22Rv1 (cell line): ENCODE measurements at regions not wholly inside any gene's neighbourhood (a gene's known extent, or its start where the extent isn't known, plus 50 kb on each side); places are given as distances from the start of the nearest gene placed in this dataset.
A peak's percentile ranks its signal among the peaks of the same experiment; 100 is the strongest.

Experiments used
- H3K27ac ChIP-seq: fragments of 450-650 bp; 2 replicates; pipeline ENCODE4 v1.5.1; 2017
- CTCF ChIP-seq: fragments of 450-650 bp; IDR thresholded peaks from 2 replicates; pipeline ENCODE4 v1.5.1; 2017; ENCODE audit warnings: mild to moderate bottlenecking
- ZFX ChIP-seq: fragments of 450-650 bp; IDR thresholded peaks from 2 replicates; pipeline ENCODE4 v1.6.1; 2017; ENCODE audit warnings: antibody characterized with exemption, borderline replicate concordance

- no peak for TF ChIP-seq ZFX
- no peak for TF ChIP-seq CTCF
- no peak overlapping the region for H3K27ac ChIP-seq
These were observed 138.7 kb upstream of the SLC45A1 start for GRCh38 chr1:8179132-8179793.

- TF ChIP-seq CTCF (no peak), ZFX (no peak)
- H3K27ac ChIP-seq, result no peak overlapping the region
These were observed 141.6 kb upstream of the SLC45A1 start for GRCh38 chr1:8176279-8176678.

GRCh38 chr1:8174807-8175206, 143.1 kb upstream of the SLC45A1 start:
- TF ChIP-seq ZFX (no peak), CTCF (no peak)
- H3K27ac ChIP-seq, result peak overlapping the region; percentile 95

GRCh38 chr1:8171751-8172464, 145.8 kb upstream of the ERRFI1 start:
- no peak for TF ChIP-seq CTCF
- no peak for TF ChIP-seq ZFX
- peak overlapping the region; percentile 95 for H3K27ac ChIP-seq

- TF ChIP-seq ZFX (no peak), CTCF (no peak)
- peak overlapping the region; percentile 95 for H3K27ac ChIP-seq
These were observed 144.1 kb upstream of the ERRFI1 start for GRCh38 chr1:8170059-8170835.

GRCh38 chr1:8169364-8170058, 143.4 kb upstream of the ERRFI1 start:
- peak overlapping the region; percentile 95 for H3K27ac ChIP-seq
- TF ChIP-seq CTCF (no peak), ZFX (no peak)
